Astrocyte of the spinal cord (primary cell): ENCODE measurements at regions not wholly inside any gene's neighbourhood (a gene's known extent, or its start where the extent isn't known, plus 50 kb on each side); places are given as distances from the start of the nearest gene placed in this dataset.
"Not testable (repeated sequence)": the region's sequence is repeated elsewhere in the genome, so short reads cannot be mapped to it uniquely, and the experiment has no call there.

Experiments used
- DNase-seq: peaks from one replicate; pipeline ENCODE4 v3.0.0; 2011; ENCODE audit warnings: low read depth, low spot score
- H3K4me3 ChIP-seq: 2 replicates; pipeline ENCODE4 v1.5.1; 2011; ENCODE audit warnings: low read depth, mild to moderate bottlenecking, low read length, moderate library complexity
- in situ Hi-C: cut with HindIII; loops from 2 replicates; pipeline ENCODE4 v1.10.0; 2017; ENCODE audit warnings: low sequenced_read_pairs
- TF ChIP-seq, protein P1 (sequence below): IDR thresholded peaks from 2 replicates; pipeline ENCODE4 v1.5.1; 2012; ENCODE audit warnings: low read depth, mild to moderate bottlenecking, low read length, inconsistent platforms

DNA sequence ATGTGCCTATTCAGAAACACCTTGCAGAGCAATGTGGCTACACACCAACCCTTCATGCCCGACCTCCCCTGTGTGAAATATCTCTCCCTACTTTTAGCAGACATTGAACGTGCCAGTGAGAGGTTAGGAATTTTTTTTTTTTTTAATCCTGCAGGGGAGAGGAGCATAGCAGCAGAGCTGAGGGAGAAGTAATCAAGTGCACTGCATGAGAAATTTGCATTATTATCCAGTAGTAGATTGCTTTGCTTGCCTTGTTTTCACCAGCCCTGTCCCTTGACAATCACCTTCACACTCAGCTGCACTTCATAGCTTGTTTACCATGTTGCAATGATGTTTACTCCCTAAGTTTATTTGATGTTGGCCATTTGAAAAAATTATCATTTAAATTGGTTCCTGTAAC lies 489.6 kb upstream of the ZNF608 start:
- TF ChIP-seq, protein P1, sequence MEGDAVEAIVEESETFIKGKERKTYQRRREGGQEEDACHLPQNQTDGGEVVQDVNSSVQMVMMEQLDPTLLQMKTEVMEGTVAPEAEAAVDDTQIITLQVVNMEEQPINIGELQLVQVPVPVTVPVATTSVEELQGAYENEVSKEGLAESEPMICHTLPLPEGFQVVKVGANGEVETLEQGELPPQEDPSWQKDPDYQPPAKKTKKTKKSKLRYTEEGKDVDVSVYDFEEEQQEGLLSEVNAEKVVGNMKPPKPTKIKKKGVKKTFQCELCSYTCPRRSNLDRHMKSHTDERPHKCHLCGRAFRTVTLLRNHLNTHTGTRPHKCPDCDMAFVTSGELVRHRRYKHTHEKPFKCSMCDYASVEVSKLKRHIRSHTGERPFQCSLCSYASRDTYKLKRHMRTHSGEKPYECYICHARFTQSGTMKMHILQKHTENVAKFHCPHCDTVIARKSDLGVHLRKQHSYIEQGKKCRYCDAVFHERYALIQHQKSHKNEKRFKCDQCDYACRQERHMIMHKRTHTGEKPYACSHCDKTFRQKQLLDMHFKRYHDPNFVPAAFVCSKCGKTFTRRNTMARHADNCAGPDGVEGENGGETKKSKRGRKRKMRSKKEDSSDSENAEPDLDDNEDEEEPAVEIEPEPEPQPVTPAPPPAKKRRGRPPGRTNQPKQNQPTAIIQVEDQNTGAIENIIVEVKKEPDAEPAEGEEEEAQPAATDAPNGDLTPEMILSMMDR, result no peak
- DNase-seq, result no peak
- in situ Hi-C loops, result no loop called here
- no peak overlapping the region for H3K4me3 ChIP-seq

DNA sequence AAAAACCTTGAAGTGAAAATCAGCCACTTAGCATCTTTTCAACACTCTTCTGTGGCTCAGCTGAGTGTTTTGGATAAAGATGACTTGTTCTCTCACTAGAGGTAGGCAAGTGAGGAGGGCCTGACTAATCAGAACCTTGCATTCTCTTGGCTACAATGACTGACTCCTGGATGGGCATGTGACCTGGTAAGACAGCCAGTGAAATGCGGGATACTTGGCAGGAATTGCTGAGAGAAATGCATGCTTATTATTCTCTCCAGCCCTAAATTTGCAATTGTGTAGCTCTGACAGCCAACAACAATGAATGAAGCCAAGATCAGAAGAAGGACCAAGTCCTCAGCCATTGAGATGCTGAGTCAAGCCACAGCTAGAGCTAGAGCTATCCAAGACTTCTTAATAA lies 490.5 kb upstream of the ZNF608 start:
- TF ChIP-seq, protein P1, result no peak
- in situ Hi-C loops, result no loop called here
- no peak for DNase-seq
- no peak overlapping the region for H3K4me3 ChIP-seq

DNA sequence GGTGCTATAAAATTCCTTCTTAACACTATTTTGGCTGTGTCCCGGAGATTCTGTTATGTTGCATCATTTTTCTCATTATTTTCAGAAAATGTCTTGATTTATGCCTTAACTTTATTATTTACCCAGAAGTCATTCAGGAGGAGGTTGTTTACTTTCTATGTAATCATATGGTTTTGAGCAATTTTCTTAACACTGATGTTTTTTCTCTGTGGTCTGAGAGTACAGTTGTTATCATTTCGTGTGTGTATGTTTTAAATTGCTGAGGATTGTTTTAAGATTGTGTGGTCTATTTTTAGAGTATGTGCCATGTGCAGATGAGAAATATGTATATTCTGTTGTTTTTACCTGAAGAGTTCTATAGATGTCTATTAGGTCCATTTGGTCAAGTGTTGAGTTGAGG lies 498.1 kb upstream of the ZNF608 start:
- no peak for DNase-seq
- in situ Hi-C loops, result no loop called here
- TF ChIP-seq, protein P1, result no peak
- no peak overlapping the region for H3K4me3 ChIP-seq

DNA sequence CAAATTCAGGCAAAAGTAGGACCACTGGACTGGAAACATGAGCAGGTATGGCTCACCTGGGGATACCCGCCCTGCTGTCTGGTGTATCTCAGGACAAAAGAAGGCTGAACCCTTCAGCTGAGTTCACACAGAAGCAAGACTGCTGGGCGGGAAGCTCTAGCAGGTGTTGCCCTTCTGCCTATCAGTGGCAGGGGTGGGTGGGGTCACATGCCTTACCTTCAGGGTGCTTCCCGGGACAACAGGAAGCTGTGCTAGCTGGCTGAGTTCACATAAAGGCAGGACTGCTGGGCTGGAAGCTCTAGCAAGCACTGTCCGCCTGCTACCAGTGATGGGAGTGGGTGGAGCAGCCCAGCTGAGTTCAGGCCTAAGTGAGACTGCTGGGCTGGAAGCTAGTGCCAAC lies 498.8 kb upstream of the ZNF608 start:
- no peak for DNase-seq
- TF ChIP-seq, protein P1, result no peak
- H3K4me3 ChIP-seq, result no peak overlapping the region
- in situ Hi-C loops, result no loop called here

DNA sequence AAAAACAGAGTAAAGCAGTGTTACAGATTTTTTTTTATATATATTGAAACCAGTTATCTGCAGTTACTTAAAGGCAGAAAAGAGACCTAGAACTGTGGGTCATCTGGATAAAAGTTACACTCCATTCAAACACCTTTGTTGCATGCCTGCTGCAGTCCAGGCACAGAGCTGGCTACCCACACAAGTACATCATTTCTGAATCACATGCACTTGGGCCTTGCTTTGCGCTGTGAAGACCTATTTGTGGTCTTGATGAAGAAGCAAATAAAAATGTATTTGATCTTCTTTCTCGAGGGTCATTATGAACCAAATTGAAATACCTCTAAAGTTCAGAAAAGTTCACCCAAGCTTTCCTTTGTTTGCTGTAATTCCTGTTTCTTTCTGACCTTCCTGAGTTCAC lies 503.0 kb upstream of the ZNF608 start:
- in situ Hi-C loops, result no loop called here
- no peak overlapping the region for H3K4me3 ChIP-seq
- DNase-seq, result peak; percentile 7
- TF ChIP-seq, protein P1, result no peak

DNA sequence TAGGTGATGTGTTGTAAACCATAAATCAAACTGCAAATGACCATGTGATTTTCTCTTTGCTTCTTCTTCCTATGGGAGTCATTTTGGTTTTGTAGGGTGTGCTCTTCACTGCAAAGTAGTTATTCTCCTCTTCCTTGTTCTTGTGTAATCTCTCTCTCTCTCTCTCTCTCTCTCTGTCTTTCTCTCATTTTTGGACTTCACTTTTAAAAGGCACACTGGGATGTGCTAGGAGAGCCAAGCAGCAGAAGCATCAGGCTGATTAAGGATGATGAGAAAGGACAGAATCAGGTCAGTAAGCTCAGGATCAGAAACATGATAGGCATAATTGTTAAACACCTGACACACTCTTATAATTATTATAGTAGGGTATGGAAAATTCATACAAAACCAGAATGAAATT lies 505.3 kb upstream of the ZNF608 start:
- in situ Hi-C loops, result no loop called here
- H3K4me3 ChIP-seq, result no peak overlapping the region
- no peak for DNase-seq
- TF ChIP-seq, protein P1, result no peak

DNA sequence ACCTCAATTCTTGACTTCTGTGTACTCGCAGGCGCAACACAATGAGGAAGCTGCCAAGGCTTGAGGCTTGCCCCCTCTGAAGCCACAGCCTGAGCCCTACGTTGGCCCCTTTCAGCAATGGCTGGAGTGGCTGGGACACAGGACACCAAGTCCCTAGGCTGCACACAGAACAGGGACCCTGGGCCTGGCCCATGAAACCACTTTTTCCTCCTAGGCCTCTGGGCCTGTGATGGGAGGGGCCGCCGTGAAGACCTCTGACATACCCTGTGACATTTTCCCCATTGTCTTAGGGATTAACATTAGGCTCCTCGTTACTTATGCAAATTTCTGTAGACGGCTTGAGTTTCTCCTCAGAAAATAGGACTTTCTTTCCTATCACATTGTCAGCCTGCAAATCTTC lies 507.2 kb upstream of the ZNF608 start:
- H3K4me3 ChIP-seq, DNase-seq, in situ Hi-C loops: not testable (repeated sequence)
